B cell (primary cell): ENCODE measurements at regions not wholly inside any gene's neighbourhood (a gene's known extent, or its start where the extent isn't known, plus 50 kb on each side); places are given as distances from the start of the nearest gene placed in this dataset.

Experiments used
- EZH2 ChIP-seq: IDR thresholded peaks from 2 replicates; pipeline ENCODE4 v1.6.1; 2012; ENCODE audit warnings: borderline replicate concordance, low read depth, mild to moderate bottlenecking, moderate library complexity, low read length; ENCODE audit not compliant: insufficient read depth, poor library complexity, severe bottlenecking
- TF ChIP-seq, protein P1 (sequence below): fragments of 200-600 bp; IDR thresholded peaks from one replicate; pipeline ENCODE4 v1.8.0; 2022; ENCODE audit warnings: antibody characterized with exemption, mild to moderate bottlenecking

GRCh38 chr4:57291911-57292310 lies 181.7 kb upstream of the IGFBP7 start:
- TF ChIP-seq, protein P1, sequence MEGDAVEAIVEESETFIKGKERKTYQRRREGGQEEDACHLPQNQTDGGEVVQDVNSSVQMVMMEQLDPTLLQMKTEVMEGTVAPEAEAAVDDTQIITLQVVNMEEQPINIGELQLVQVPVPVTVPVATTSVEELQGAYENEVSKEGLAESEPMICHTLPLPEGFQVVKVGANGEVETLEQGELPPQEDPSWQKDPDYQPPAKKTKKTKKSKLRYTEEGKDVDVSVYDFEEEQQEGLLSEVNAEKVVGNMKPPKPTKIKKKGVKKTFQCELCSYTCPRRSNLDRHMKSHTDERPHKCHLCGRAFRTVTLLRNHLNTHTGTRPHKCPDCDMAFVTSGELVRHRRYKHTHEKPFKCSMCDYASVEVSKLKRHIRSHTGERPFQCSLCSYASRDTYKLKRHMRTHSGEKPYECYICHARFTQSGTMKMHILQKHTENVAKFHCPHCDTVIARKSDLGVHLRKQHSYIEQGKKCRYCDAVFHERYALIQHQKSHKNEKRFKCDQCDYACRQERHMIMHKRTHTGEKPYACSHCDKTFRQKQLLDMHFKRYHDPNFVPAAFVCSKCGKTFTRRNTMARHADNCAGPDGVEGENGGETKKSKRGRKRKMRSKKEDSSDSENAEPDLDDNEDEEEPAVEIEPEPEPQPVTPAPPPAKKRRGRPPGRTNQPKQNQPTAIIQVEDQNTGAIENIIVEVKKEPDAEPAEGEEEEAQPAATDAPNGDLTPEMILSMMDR: no peak
- no peak for TF ChIP-seq EZH2
